ENCODE measurements at regions not wholly inside any gene's neighbourhood (a gene's known extent, or its start where the extent isn't known, plus 50 kb on each side); places are given as distances from the start of the nearest gene placed in this dataset.

- TF ChIP-seq RAD21 (conservative IDR thresholded peaks at IDR 0.05) = no peak
- TF ChIP-seq POLR2AphosphoS5 (IDR thresholded peaks at IDR 0.05) = no peak
- TF ChIP-seq REST (IDR thresholded peaks at IDR 0.05; ENCODE audit: borderline replicate concordance) = no peak
- no peak for TF ChIP-seq CTCF (IDR thresholded peaks at IDR 0.05; ENCODE audit: poor library complexity, severe bottlenecking)
- TF ChIP-seq SMC3 (conservative IDR thresholded peaks at IDR 0.05; ENCODE audit: poor library complexity) = no peak
- no peak for TF ChIP-seq EZH2 (IDR thresholded peaks at IDR 0.05; ENCODE audit: borderline replicate concordance, insufficient read depth, low read length, poor library complexity, severe bottlenecking)
- TF ChIP-seq EP300 (conservative IDR thresholded peaks at IDR 0.05; ENCODE audit: poor library complexity, severe bottlenecking) = no peak
- TF ChIP-seq TAF1 (IDR thresholded peaks at IDR 0.05; ENCODE audit: low read depth) = no peak
Observed at GRCh38 chr10:108801220-108801619, 1122.1 kb downstream of the XPNPEP1 start.
